Activated CD8-positive, alpha-beta T cell treated with anti-CD3 and anti-CD28 coated beads for 36 hours (primary cell): ENCODE measurements at regions not wholly inside any gene's neighbourhood (a gene's known extent, or its start where the extent isn't known, plus 50 kb on each side); places are given as distances from the start of the nearest gene placed in this dataset.

Experiments
- ATAC-seq: fragments of 200-7000 bp; cut with Tn5 transposase; one replicate; pipeline ENCODE4 v1.10.0; 2021; ENCODE audit warnings: mild to moderate bottlenecking, moderate library complexity
- CTCF ChIA-PET: fragments of 350-600 bp; sonication (Branson Sonifier 250); formaldehyde crosslinking; loops from one replicate; lab custom pipeline; 2021; ENCODE audit warnings: antibody characterized with exemption; lab: Charles Lee
- POLR2A ChIA-PET: fragments of 350-600 bp; sonication (Branson Sonifier 250); formaldehyde crosslinking; loops from one replicate; lab custom pipeline; 2021; ENCODE audit warnings: antibody characterized with exemption; lab: Charles Lee
- DNase-seq: peaks from one replicate; pipeline ENCODE4 v3.0.0-alpha.2; 2020
- H3K27ac Mint-ChIP-seq: one replicate; pipeline ENCODE4 v1.8.0; 2021; ENCODE audit warnings: mild to moderate bottlenecking, mixed read lengths
- H3K27me3 Mint-ChIP-seq: one replicate; pipeline ENCODE4 v1.8.0; 2021; ENCODE audit warnings: mixed read lengths
- H3K36me3 Mint-ChIP-seq: one replicate; pipeline ENCODE4 v1.8.0; 2021; ENCODE audit warnings: low read depth, mixed read lengths
- H3K4me1 Mint-ChIP-seq: one replicate; pipeline ENCODE4 v1.8.0; 2021; ENCODE audit warnings: low read depth, mixed read lengths
- H3K4me3 Mint-ChIP-seq: one replicate; pipeline ENCODE4 v1.8.0; 2021; ENCODE audit warnings: mild to moderate bottlenecking, moderate library complexity, mixed read lengths
- H3K9me3 Mint-ChIP-seq: one replicate; pipeline ENCODE4 v1.8.0; 2021; ENCODE audit warnings: mixed read lengths
- intact Hi-C: fragments of 100-400 bp; cut with micrococcal nuclease; formaldehyde crosslinking; loops from one replicate; pipeline ENCODE4 v1.10.0; 2022
- TF ChIP-seq, protein P1 (sequence below): fragments of 200-600 bp; IDR thresholded peaks from one replicate; pipeline ENCODE4 v1.8.0; 2022; ENCODE audit warnings: antibody characterized with exemption, mild to moderate bottlenecking

DNA sequence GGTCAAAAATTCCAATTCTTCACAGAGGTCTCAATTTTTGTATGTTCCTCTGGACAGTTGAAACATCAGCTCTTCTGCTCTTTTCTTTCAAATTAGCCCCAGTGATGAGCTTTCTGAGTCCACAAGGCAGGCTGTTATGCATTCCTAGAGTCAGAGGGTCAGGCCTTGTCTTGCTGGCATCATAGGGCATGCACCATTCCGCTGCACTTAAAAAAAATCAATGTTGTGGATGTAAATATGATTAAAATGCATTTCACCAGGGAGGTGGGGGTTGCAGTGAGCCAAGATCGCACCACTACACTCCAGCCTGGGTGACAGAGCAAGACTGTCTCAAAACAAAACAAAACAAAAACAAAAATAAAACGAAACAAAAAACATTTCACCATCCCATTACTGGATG lies 465.3 kb downstream of the EIPR1 start:
- ChIA-PET POLR2A (no interaction called here), CTCF (no interaction called here)
- Mint-ChIP-seq H3K9me3 (peaks cover 2% of the 10 kb centered on the region), H3K36me3 (no peaks in the 10 kb centered on the region), H3K27ac (no peak overlapping the region), H3K4me1 (no peaks in the 10 kb centered on the region), H3K27me3 (peaks cover 6% of the 10 kb centered on the region), H3K4me3 (no peak overlapping the region)
- ATAC-seq = no peak
- DNase-seq = no peak
- TF ChIP-seq, protein P1, sequence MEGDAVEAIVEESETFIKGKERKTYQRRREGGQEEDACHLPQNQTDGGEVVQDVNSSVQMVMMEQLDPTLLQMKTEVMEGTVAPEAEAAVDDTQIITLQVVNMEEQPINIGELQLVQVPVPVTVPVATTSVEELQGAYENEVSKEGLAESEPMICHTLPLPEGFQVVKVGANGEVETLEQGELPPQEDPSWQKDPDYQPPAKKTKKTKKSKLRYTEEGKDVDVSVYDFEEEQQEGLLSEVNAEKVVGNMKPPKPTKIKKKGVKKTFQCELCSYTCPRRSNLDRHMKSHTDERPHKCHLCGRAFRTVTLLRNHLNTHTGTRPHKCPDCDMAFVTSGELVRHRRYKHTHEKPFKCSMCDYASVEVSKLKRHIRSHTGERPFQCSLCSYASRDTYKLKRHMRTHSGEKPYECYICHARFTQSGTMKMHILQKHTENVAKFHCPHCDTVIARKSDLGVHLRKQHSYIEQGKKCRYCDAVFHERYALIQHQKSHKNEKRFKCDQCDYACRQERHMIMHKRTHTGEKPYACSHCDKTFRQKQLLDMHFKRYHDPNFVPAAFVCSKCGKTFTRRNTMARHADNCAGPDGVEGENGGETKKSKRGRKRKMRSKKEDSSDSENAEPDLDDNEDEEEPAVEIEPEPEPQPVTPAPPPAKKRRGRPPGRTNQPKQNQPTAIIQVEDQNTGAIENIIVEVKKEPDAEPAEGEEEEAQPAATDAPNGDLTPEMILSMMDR = no peak
- intact Hi-C loops = no loop called here

- TF ChIP-seq, protein P1 = no peak
- Mint-ChIP-seq H3K4me3 (no peak overlapping the region), H3K27ac (no peak overlapping the region), H3K27me3 (peaks cover 4% of the 10 kb centered on the region), H3K36me3 (no peaks in the 10 kb centered on the region), H3K9me3 (no peaks in the 10 kb centered on the region), H3K4me1 (no peaks in the 10 kb centered on the region)
- intact Hi-C loops = no loop called here
- ChIA-PET CTCF (no interaction called here), POLR2A (no interaction called here)
- no peak for ATAC-seq
- DNase-seq = no peak
Observed at GRCh38 chr2:2910259-2910658, 467.4 kb downstream of the EIPR1 start.

DNA sequence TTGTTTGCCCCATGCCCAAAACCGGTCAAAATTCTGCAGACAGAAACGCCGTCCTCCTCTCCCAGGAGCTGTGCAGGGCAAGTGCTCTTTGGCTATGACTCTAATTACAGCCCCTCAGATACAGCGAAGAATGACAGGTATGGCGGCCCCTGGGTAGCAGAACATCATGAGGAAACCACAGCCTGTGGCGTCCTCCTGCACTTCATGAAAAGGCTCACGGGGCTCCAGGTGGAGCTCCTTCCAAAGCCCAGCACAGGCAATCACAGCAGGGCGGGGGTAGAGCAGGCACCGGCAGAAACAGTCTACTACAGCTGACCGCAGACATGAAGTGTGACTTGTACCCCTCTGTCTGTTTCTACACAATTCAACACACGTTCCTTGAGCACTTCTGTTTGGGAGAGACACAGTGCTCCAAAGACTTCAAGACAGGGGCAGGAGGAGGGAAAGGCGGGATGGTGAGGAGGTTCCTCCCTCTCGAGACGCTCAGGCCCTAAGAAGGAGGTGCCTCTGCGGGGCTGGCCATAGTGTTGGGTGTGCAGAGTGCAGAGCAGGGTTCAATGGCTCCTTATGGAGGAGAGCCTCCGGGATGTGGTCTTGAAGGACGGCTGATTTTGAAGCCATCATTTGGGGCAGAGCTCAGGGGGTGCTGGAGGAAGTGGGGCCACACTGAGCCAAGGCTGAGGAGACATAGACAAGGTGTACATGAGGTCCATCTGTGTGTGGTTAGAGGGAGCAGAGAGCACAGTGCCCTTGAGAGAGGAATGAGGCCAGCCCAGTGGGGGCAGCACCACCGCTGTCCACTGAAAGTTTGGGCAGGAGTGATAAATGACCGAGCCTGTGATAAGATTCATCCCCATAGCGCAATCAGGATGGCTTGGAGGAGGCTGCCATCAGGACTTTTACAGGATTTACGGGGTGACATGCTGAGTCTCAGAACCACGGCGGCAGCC lies 468.3 kb downstream of the EIPR1 start:
- DNase-seq (no peak), ATAC-seq (no peak)
- H3K9me3 Mint-ChIP-seq = no peaks in the 10 kb centered on the region
- intact Hi-C loops = no loop called here
- ChIA-PET CTCF (no interaction called here), POLR2A (no interaction called here)
- no peak overlapping the region for H3K4me3 Mint-ChIP-seq
- H3K27me3 Mint-ChIP-seq = peaks cover 4% of the 10 kb centered on the region
- TF ChIP-seq, protein P1 = no peak
- H3K27ac Mint-ChIP-seq = no peak overlapping the region
- no peaks in the 10 kb centered on the region for H3K36me3 Mint-ChIP-seq
- H3K4me1 Mint-ChIP-seq = no peaks in the 10 kb centered on the region

DNA sequence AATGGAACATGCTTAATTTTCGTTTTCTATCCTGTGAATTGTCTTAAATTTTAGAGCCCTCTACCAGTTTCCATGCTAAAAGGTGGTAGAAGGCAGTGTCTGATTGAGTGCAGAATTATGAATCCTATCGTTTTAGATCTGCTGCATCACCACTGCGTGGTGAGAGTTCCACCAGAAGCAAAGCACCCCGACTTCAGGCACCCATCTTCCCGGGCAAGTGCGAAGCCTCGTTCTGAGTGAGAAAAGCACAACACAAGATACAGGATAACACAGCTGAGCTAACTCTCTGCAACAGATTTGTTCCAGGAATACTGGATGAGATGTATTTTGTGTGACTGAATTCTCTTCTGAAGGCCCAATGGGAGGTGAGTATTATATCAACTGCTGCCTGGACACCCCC lies 471.5 kb downstream of the EIPR1 start:
- ATAC-seq = no peak
- peaks cover 10% of the 10 kb centered on the region for H3K4me1 Mint-ChIP-seq
- H3K9me3 Mint-ChIP-seq = no peaks in the 10 kb centered on the region
- no peak for DNase-seq
- no peak overlapping the region for H3K4me3 Mint-ChIP-seq
- TF ChIP-seq, protein P1 = no peak
- H3K27me3 Mint-ChIP-seq = peaks cover 4% of the 10 kb centered on the region
- ChIA-PET POLR2A (no interaction called here), CTCF (no interaction called here)
- intact Hi-C loops = no loop called here
- no peak overlapping the region for H3K27ac Mint-ChIP-seq
- no peaks in the 10 kb centered on the region for H3K36me3 Mint-ChIP-seq

DNA sequence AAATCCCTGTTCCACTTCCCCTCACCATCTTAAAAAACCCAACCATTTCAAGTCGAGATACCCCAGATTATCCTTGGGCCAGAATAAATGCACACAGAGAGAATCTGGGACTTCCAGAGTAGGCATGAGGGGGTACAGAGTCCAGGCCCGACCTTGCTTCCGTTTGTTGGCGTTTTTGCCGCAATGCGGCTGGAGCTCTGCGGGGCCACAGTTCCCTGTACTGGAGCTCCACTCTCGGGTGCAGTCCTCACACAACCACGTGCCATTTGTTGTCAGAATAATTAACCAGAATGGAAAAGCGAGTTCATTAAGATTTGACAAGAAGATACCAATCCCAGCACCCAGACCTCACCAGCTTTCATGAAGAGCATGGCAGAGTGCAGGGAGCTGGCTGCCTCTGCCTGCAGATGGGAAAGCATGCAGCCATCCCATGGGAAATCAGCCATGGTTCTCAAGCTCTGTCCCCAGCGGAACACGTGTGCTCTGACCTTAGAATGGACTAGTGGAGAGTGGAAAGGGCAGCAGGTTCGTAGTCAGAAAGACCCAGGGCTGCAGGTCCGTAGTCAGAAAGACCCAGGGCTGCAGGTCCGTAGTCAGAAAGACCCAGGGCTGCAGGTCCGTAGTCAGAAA lies 472.8 kb downstream of the EIPR1 start:
- POLR2A ChIA-PET = no interaction called here
- Mint-ChIP-seq H3K4me1 (peaks cover 10% of the 10 kb centered on the region), H3K4me3 (no peak overlapping the region), H3K36me3 (no peaks in the 10 kb centered on the region), H3K27ac (no peak overlapping the region), H3K27me3 (peaks cover 4% of the 10 kb centered on the region), H3K9me3 (no peaks in the 10 kb centered on the region)
- no peak for DNase-seq
- ATAC-seq = no peak
- intact Hi-C loops = no loop called here
- CTCF ChIA-PET = no interaction called here
- TF ChIP-seq, protein P1 = no peak
